MCF 10A (cell line): ENCODE measurements at regions not wholly inside any gene's neighbourhood (a gene's known extent, or its start where the extent isn't known, plus 50 kb on each side); places are given as distances from the start of the nearest gene placed in this dataset.
A peak's percentile ranks its signal among the peaks of the same experiment; 100 is the strongest.

Experiments
- BruUV-seq: library from RNA; stranded (reverse); fragments of 400-500 nt; replicated peaks from 2 replicates; lab custom pipeline; 2021; lab: Mats Ljungman, UMichigan
- CTCF ChIA-PET: fragments of 300-600 bp; sonication (Branson Sonifier 250); formaldehyde crosslinking; extraction: SDS; loops from one replicate; lab custom pipeline; 2021; ENCODE audit warnings: antibody characterized with exemption, inconsistent platforms; lab: Yijun Ruan, JAX
- POLR2A ChIA-PET: fragments of 300-600, 350-650 bp; sonication (Branson Sonifier 250); formaldehyde crosslinking; extraction: SDS; loops from one replicate; lab custom pipeline; 2020; ENCODE audit warnings: antibody characterized with exemption, inconsistent platforms; lab: Yijun Ruan, JAX
- DNase-seq: peaks from one replicate; pipeline ENCODE4 v3.0.0-alpha.2; 2018; ENCODE audit not compliant: unreplicated experiment
- H3K27ac Mint-ChIP-seq: one replicate; pipeline ENCODE4 v1.8.0; 2022; ENCODE audit warnings: mild to moderate bottlenecking, low read depth, mixed read lengths; ENCODE audit not compliant: unreplicated experiment
- H3K27me3 Mint-ChIP-seq: one replicate; pipeline ENCODE4 v1.8.0; 2022; ENCODE audit warnings: mixed read lengths; ENCODE audit not compliant: insufficient read depth, unreplicated experiment
- H3K36me3 Mint-ChIP-seq: one replicate; pipeline ENCODE4 v1.8.0; 2022; ENCODE audit warnings: mild to moderate bottlenecking, moderate library complexity, mixed read lengths; ENCODE audit not compliant: insufficient read depth, unreplicated experiment
- H3K4me1 Mint-ChIP-seq: one replicate; pipeline ENCODE4 v1.8.0; 2022; ENCODE audit warnings: mixed read lengths; ENCODE audit not compliant: insufficient read depth, unreplicated experiment
- H3K4me3 Mint-ChIP-seq: one replicate; pipeline ENCODE4 v1.8.0; 2022; ENCODE audit warnings: mild to moderate bottlenecking, moderate library complexity, mixed read lengths; ENCODE audit not compliant: unreplicated experiment
- H3K9me3 Mint-ChIP-seq: one replicate; pipeline ENCODE4 v1.8.0; 2022; ENCODE audit warnings: mixed read lengths; ENCODE audit not compliant: unreplicated experiment
- intact Hi-C: fragments of 100-400 bp; cut with micrococcal nuclease; formaldehyde crosslinking; loops from 2 replicates; pipeline ENCODE4 v1.14.1; 2022
- TF ChIP-seq, protein P1 (sequence below): fragments of 200-600 bp; IDR thresholded peaks from one replicate; pipeline ENCODE4 v1.8.0; 2022; ENCODE audit warnings: antibody characterized with exemption, mild to moderate bottlenecking; ENCODE audit not compliant: unreplicated experiment

DNA sequence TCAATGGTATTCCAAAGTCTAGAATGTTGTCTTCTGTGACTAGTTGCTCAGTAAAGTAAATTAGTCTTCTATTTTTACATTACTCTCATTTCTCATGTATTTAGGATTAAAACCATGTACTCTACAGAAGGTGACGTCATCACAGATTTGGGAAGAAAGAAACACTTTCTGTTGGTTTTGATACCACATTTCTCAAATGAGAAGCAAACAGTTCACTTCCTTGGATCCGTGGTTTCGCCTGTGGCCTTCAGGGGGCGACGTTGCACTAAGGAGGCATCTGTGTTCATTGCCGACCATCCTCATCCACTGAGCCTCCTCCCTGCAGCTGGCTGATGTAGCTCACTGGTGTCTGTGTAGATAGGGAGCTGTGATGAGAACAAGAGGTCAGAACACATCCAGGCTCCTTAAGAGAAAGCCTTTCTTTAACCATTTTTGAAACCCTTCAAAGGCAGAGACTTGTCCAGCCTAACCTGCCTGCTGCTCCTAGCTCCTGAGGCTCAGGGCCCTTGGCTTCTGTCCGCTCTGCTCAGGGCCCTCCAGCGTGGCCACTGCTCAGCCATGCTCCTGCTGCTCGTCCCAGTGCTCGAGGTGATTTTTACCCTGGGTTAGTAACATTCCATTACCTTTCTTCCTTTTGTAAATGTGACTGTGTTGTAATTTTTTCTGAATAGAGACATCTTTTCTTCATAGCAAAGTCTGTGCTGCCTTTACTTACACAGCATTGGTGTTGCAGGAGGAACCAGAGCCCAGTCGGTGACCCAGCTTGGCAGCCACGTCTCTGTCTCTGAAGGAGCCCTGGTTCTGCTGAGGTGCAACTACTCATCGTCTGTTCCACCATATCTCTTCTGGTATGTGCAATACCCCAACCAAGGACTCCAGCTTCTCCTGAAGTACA, 220.6 kb upstream of the OR4E1 start:
- peak; percentile 21 for DNase-seq
- ChIA-PET POLR2A (no interaction called here), CTCF (no interaction called here)
- H3K36me3 Mint-ChIP-seq = no peaks in the 10 kb centered on the region
- no peaks in the 10 kb centered on the region for H3K4me1 Mint-ChIP-seq
- intact Hi-C loops = no loop called here
- BruUV-seq = no TSS peak
- TF ChIP-seq, protein P1, sequence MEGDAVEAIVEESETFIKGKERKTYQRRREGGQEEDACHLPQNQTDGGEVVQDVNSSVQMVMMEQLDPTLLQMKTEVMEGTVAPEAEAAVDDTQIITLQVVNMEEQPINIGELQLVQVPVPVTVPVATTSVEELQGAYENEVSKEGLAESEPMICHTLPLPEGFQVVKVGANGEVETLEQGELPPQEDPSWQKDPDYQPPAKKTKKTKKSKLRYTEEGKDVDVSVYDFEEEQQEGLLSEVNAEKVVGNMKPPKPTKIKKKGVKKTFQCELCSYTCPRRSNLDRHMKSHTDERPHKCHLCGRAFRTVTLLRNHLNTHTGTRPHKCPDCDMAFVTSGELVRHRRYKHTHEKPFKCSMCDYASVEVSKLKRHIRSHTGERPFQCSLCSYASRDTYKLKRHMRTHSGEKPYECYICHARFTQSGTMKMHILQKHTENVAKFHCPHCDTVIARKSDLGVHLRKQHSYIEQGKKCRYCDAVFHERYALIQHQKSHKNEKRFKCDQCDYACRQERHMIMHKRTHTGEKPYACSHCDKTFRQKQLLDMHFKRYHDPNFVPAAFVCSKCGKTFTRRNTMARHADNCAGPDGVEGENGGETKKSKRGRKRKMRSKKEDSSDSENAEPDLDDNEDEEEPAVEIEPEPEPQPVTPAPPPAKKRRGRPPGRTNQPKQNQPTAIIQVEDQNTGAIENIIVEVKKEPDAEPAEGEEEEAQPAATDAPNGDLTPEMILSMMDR = peak; percentile 26
- H3K4me3 Mint-ChIP-seq = no peak overlapping the region
- peaks cover 70% of the 10 kb centered on the region for H3K27me3 Mint-ChIP-seq
- H3K9me3 Mint-ChIP-seq = no peaks in the 10 kb centered on the region
- H3K27ac Mint-ChIP-seq = no peak overlapping the region

DNA sequence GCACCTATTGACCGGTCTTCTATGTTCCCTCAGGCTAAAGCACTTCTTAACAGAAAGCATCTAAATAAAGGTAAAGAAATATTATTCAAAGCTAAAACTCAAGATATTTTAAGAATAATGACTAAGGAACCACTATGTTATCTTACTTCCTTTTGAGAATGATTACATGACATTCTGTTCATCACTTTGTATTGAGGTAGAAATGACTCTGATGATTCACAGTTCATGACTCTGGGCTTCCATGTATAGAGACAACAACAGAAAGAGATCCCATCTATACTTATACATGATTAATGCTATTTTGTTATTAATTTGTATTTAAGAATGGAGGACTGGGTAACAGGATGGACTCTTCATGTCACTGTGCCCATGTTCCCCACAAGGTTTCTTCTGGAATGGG, 218.3 kb upstream of the OR4E1 start:
- CTCF ChIA-PET = no interaction called here
- intact Hi-C loops = no loop called here

DNA sequence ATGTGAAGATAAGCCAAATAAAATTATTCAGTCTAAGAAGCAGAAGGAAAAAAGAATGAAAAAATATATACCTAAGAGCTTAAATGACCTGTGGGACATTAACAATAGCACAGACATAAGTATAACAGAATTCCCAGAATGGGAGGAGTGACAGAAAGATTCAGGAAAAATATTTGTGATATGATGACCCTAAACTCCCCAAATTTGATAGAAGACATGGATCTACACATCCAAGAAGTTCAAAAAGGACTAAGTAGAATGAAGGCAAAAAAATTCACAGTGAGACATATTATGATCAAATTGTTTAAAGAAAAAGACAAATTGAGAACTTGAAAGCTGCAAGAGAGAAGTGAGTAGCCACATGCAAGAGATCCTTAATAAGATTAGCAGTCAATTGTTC, 211.4 kb upstream of the OR4E1 start:
- CTCF ChIA-PET = no interaction called here
- no peak overlapping the region for H3K4me3 Mint-ChIP-seq
- TF ChIP-seq, protein P1 = no peak
- intact Hi-C loops = no loop called here
- peaks cover 5% of the 10 kb centered on the region for H3K4me1 Mint-ChIP-seq
- DNase-seq = no peak
- BruUV-seq = no TSS peak
- H3K36me3 Mint-ChIP-seq = no peaks in the 10 kb centered on the region
- peaks cover 97% of the 10 kb centered on the region for H3K27me3 Mint-ChIP-seq
- H3K9me3 Mint-ChIP-seq = peaks cover 7% of the 10 kb centered on the region
- POLR2A ChIA-PET = no interaction called here
- H3K27ac Mint-ChIP-seq = no peak overlapping the region

More for the DNA sequence above, 218.3 kb upstream of the OR4E1 start:
- peaks cover 93% of the 10 kb centered on the region for H3K27me3 Mint-ChIP-seq
- no peaks in the 10 kb centered on the region for H3K9me3 Mint-ChIP-seq
- DNase-seq = no peak
- TF ChIP-seq, protein P1 = no peak
- no peaks in the 10 kb centered on the region for H3K36me3 Mint-ChIP-seq
- no peak overlapping the region for H3K27ac Mint-ChIP-seq
- peaks cover 5% of the 10 kb centered on the region for H3K4me1 Mint-ChIP-seq
- POLR2A ChIA-PET = no interaction called here
- no TSS peak for BruUV-seq
- no peak overlapping the region for H3K4me3 Mint-ChIP-seq

DNA sequence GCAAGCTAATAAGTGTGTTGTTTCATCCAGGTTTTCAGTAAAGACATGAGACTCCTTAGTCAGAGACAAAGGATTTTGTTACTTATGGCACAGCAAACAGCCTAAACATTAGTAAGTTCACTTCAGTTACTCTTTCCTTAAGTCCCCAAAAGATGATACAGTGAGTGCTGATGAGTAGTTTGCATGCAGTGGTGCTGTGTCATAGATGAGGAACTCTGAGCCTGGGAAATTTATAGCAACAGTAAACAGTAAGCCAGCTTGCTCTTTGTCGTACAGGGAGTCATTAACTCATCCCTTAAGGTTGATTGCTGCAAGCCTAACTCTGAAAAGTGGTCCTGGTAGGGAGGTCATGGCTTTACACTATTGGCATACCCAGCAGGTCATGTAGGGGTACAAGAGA, 208.6 kb upstream of the OR4E1 start:
- Mint-ChIP-seq H3K4me1 (peaks cover under 1% of the 10 kb centered on the region), H3K27ac (no peak overlapping the region), H3K27me3 (peaks cover 84% of the 10 kb centered on the region), H3K4me3 (no peak overlapping the region), H3K9me3 (peaks cover 7% of the 10 kb centered on the region), H3K36me3 (no peaks in the 10 kb centered on the region)
- DNase-seq = no peak
- intact Hi-C loops = no loop called here
- ChIA-PET POLR2A (no interaction called here), CTCF (interaction anchor here (0.7 to 0.9 kb wide), 2 partner anchors 36 to 595 kb away, joined by 3 read pairs; no protein-coding TSS in a partner anchor)
- BruUV-seq = no TSS peak
- TF ChIP-seq, protein P1 = no peak
